OCI-LY3 (cell line): ENCODE measurements at regions not wholly inside any gene's neighbourhood (a gene's known extent, or its start where the extent isn't known, plus 50 kb on each side); places are given as distances from the start of the nearest gene placed in this dataset.

Source experiments
- EZH2phosphoT487 ChIP-seq: fragments of 200-600 bp; shearing (Covaris generic); IDR thresholded peaks from 2 replicates; pipeline ENCODE4 v1.6.1; 2018; ENCODE audit warnings: antibody characterized with exemption, mixed run types, low read depth
- TF ChIP-seq, protein P1 (sequence below): fragments of 200-600, 300-600 bp; sonication (generic); IDR thresholded peaks from 2 replicates; pipeline ENCODE4 v1.5.1; 2014; ENCODE audit warnings: antibody characterized with exemption, low read length, low read depth

DNA sequence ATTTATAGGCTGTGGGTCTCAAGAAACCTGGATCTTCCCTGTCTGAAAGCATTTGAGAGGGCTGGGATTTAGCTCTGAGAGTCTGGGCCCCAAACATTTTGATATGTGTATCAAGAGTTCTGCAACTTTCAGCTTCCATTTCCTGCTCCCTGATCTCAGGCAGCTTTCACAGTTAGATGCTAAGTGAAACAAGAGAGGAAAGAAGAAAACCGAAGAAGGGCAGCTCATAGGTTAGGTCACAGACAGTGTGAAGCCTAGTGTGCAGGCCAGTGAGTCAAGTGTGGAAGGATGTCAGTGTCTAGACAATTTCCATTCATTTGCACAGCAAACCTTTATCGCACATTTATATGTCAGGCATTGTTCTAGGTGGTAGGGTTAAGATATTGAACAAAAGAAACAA lies 173.6 kb upstream of the PROK2 start:
- TF ChIP-seq, protein P1, sequence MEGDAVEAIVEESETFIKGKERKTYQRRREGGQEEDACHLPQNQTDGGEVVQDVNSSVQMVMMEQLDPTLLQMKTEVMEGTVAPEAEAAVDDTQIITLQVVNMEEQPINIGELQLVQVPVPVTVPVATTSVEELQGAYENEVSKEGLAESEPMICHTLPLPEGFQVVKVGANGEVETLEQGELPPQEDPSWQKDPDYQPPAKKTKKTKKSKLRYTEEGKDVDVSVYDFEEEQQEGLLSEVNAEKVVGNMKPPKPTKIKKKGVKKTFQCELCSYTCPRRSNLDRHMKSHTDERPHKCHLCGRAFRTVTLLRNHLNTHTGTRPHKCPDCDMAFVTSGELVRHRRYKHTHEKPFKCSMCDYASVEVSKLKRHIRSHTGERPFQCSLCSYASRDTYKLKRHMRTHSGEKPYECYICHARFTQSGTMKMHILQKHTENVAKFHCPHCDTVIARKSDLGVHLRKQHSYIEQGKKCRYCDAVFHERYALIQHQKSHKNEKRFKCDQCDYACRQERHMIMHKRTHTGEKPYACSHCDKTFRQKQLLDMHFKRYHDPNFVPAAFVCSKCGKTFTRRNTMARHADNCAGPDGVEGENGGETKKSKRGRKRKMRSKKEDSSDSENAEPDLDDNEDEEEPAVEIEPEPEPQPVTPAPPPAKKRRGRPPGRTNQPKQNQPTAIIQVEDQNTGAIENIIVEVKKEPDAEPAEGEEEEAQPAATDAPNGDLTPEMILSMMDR, result no peak
- no peak for TF ChIP-seq EZH2phosphoT487
